ENCODE measurements at regions not wholly inside any gene's neighbourhood (a gene's known extent, or its start where the extent isn't known, plus 50 kb on each side); places are given as distances from the start of the nearest gene placed in this dataset.
A peak's percentile ranks its signal among the peaks of the same experiment; 100 is the strongest.

GRCh38 chr3:182631183-182632076, 161.9 kb upstream of the ATP11B start:
- TF ChIP-seq CTCF (IDR thresholded peaks at IDR 0.05; ENCODE audit: low read depth, low read length), result no peak
- H3K4me3 ChIP-seq (replicated peaks in 1 of 2; ENCODE audit: low read depth in 2 of 2, low read length in 2 of 2), result no peak overlapping the region

GRCh38 chr3:182632077-182632393, 161.3 kb upstream of the ATP11B start:
- DNase-seq (ENCODE audit: low read depth in 2 of 2), result no peak
- no peak for TF ChIP-seq CTCF (IDR thresholded peaks at IDR 0.05; ENCODE audit: low read depth, low read length)
- H3K4me3 ChIP-seq (replicated peaks in 1 of 2; ENCODE audit: low read depth in 2 of 2, low read length in 2 of 2), result no peak overlapping the region

More at GRCh38 chr3:182631183-182632076, 161.9 kb upstream of the ATP11B start:
- no peak for DNase-seq (ENCODE audit: low read depth in 2 of 2)

GRCh38 chr3:182633186-182633585, 160.1 kb upstream of the ATP11B start:
- H3K4me3 ChIP-seq (replicated peaks in 1 of 2; ENCODE audit: low read depth in 2 of 2, low read length in 2 of 2), result no peak overlapping the region
- DNase-seq (ENCODE audit: low read depth in 2 of 2), result no peak
- TF ChIP-seq CTCF (IDR thresholded peaks at IDR 0.05; ENCODE audit: low read depth, low read length), result no peak

- H3K4me3 ChIP-seq (replicated peaks in 1 of 2; ENCODE audit: low read depth in 2 of 2, low read length in 2 of 2), result no peak overlapping the region
- no peak for TF ChIP-seq CTCF (IDR thresholded peaks at IDR 0.05; ENCODE audit: low read depth, low read length)
- DNase-seq (ENCODE audit: low read depth in 2 of 2), result peak in 1 of 2 donors; percentile 5
These were observed 156.7 kb upstream of the ATP11B start for GRCh38 chr3:182636646-182637045.

- TF ChIP-seq CTCF (IDR thresholded peaks at IDR 0.05; ENCODE audit: low read depth, low read length), result no peak
- no peak for DNase-seq (ENCODE audit: low read depth in 2 of 2)
- H3K4me3 ChIP-seq (replicated peaks in 1 of 2; ENCODE audit: low read depth in 2 of 2, low read length in 2 of 2), result no peak overlapping the region
These were observed 155.8 kb upstream of the ATP11B start for GRCh38 chr3:182637350-182638110.

- DNase-seq (ENCODE audit: low read depth in 2 of 2), result no peak
- TF ChIP-seq CTCF (IDR thresholded peaks at IDR 0.05; ENCODE audit: low read depth, low read length), result no peak
- no peak overlapping the region for H3K4me3 ChIP-seq (replicated peaks in 1 of 2; ENCODE audit: low read depth in 2 of 2, low read length in 2 of 2)
These were observed 149.3 kb upstream of the ATP11B start for GRCh38 chr3:182644013-182644412.

Data from cardiac fibroblast (primary cell).